ENCODE measurements at regions not wholly inside any gene's neighbourhood (a gene's known extent, or its start where the extent isn't known, plus 50 kb on each side); places are given as distances from the start of the nearest gene placed in this dataset.

DNA sequence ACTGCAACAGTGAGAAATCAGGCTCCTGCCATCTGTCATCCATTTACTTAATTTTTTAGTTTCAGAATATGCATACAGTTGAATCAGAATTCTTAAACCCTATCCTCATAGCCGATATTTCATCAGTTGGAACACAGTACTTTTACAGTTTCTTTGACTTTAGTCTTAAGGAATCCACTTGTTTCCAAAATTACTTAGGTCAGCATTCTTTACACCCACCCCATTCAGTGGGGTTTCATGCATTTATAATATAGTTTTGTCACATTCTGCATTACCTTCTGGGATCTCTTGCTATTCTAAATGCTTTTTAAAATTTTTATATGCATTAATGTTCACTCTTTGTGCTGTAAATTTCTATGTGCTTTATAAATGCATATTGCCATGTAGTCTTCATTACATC is 400.4 kb upstream of the LRRTM4 start:
- no peak overlapping the region for H3K4me2 ChIP-seq (ENCODE audit: low read depth, low read length)
- FAIRE-seq (no peak), ATAC-seq (no peak), DNase-seq (ENCODE audit: low spot score) (no peak)
- ChIA-PET CTCF (ENCODE audit: low intra/inter-chr PET ratio, low total read pairs) (no interaction called here), POLR2A (no interaction called here)
- H3K27ac ChIP-seq (ENCODE audit: extremely low read length, insufficient read depth, low read length), result no peak overlapping the region
- H3K79me2 ChIP-seq (ENCODE audit: insufficient read depth, low read length), result no peaks in the 10 kb centered on the region
- H3K27me3 ChIP-seq (ENCODE audit: control insufficient read depth in 1 of 2, insufficient read depth in 2 of 2, low read length in 2 of 2), result no peaks in the 10 kb centered on the region
- in situ Hi-C loops (cut with HindIII; ENCODE audit: extremely low pct_ligation_motif_present, low pct_unique_long_range_greater_than_20kb) (no loop called here), intact Hi-C loops (cut with micrococcal nuclease; ENCODE audit: unreplicated experiment) (no loop called here)
- no peaks in the 10 kb centered on the region for H4K20me1 ChIP-seq (ENCODE audit: insufficient read depth, low read length)
- H3K9me3 ChIP-seq (ENCODE audit: low read length), result no peaks in the 10 kb centered on the region
- no peak overlapping the region for H3K4me3 ChIP-seq (replicated peaks in 1 of 3; ENCODE audit: insufficient read depth in 1 of 3, low read depth in 2 of 3, low read length in 3 of 3)
- TF ChIP-seq MAFK (conservative IDR thresholded peaks at IDR 0.05 in 1 of 2, IDR thresholded peaks at IDR 0.05 in 1 of 2; ENCODE audit: low read length in 2 of 2) (peak; percentile 91 to 98), ZNF30 (CRISPR knock-in tag; IDR thresholded peaks at IDR 0.05) (no peak), FOXA1 (IDR thresholded peaks at IDR 0.05) (no peak), FOXA1 (CRISPR knock-in tag; IDR thresholded peaks at IDR 0.05) (no peak), MAFF (IDR thresholded peaks at IDR 0.05; ENCODE audit: low read depth, low read length) (peak; percentile 95)
- TF ChIP-seq, protein P1, sequence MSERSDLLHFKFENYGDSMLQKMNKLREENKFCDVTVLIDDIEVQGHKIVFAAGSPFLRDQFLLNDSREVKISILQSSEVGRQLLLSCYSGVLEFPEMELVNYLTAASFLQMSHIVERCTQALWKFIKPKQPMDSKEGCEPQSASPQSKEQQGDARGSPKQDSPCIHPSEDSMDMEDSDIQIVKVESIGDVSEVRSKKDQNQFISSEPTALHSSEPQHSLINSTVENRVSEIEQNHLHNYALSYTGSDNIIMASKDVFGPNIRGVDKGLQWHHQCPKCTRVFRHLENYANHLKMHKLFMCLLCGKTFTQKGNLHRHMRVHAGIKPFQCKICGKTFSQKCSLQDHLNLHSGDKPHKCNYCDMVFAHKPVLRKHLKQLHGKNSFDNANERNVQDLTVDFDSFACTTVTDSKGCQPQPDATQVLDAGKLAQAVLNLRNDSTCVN (CRISPR knock-in tag; IDR thresholded peaks at IDR 0.05; ENCODE audit: borderline replicate concordance), result no peak
- TF ChIP-seq, protein P2, sequence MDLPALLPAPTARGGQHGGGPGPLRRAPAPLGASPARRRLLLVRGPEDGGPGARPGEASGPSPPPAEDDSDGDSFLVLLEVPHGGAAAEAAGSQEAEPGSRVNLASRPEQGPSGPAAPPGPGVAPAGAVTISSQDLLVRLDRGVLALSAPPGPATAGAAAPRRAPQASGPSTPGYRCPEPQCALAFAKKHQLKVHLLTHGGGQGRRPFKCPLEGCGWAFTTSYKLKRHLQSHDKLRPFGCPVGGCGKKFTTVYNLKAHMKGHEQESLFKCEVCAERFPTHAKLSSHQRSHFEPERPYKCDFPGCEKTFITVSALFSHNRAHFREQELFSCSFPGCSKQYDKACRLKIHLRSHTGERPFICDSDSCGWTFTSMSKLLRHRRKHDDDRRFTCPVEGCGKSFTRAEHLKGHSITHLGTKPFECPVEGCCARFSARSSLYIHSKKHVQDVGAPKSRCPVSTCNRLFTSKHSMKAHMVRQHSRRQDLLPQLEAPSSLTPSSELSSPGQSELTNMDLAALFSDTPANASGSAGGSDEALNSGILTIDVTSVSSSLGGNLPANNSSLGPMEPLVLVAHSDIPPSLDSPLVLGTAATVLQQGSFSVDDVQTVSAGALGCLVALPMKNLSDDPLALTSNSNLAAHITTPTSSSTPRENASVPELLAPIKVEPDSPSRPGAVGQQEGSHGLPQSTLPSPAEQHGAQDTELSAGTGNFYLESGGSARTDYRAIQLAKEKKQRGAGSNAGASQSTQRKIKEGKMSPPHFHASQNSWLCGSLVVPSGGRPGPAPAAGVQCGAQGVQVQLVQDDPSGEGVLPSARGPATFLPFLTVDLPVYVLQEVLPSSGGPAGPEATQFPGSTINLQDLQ (CRISPR knock-in tag; IDR thresholded peaks at IDR 0.05), result no peak
- 52% methylated on average over 1 of the region's 1 CpG for WGBS (ENCODE audit: low lambda C conversion rate)
- H3K9ac ChIP-seq (ENCODE audit: insufficient read depth, low read depth, low read length), result no peak overlapping the region
- BruUV-seq (replicated peaks), result no TSS peak
- no peaks in the 10 kb centered on the region for H3K36me3 ChIP-seq (replicated peaks in 1 of 2; ENCODE audit: control insufficient read depth in 1 of 2, insufficient read depth in 2 of 2, low read length in 2 of 2)
- H2AFZ ChIP-seq (ENCODE audit: low read length), result no peak overlapping the region
- H3K4me1 ChIP-seq (ENCODE audit: insufficient read depth, low read length), result no peaks in the 10 kb centered on the region

Data from HepG2 (cell line).